Left ventricle myocardium inferior (tissue), 1 donor: ENCODE measurements at regions not wholly inside any gene's neighbourhood (a gene's known extent, or its start where the extent isn't known, plus 50 kb on each side); places are given as distances from the start of the nearest gene placed in this dataset.

Experiments
- DNase-seq: peaks from one replicate; pipeline ENCODE4 v3.0.0-alpha.2; 2020
- H3K27ac ChIP-seq: fragments of 200-600 bp; replicated peaks from 2 replicates; pipeline ENCODE4 v1.8.0; 2021
- H3K27me3 ChIP-seq: fragments of 200-600 bp; 2 replicates; pipeline ENCODE4 v1.8.0; 2021; ENCODE audit warnings: low read depth
- H3K36me3 ChIP-seq: fragments of 200-600 bp; 2 replicates; pipeline ENCODE4 v1.8.0; 2021
- H3K4me1 ChIP-seq: fragments of 200-600 bp; 2 replicates; pipeline ENCODE4 v1.8.0; 2021
- H3K4me3 ChIP-seq: fragments of 200-600 bp; 2 replicates; pipeline ENCODE4 v1.8.0; 2021; ENCODE audit warnings: mild to moderate bottlenecking, moderate library complexity
- H3K9me3 ChIP-seq: fragments of 200-600 bp; replicated peaks from 2 replicates; pipeline ENCODE4 v1.8.0; 2021
- intact Hi-C: fragments of 100-400 bp; cut with micrococcal nuclease; formaldehyde crosslinking; loops from one replicate; pipeline ENCODE4 v1.11.0; 2022
- TF ChIP-seq, protein P1 (sequence below): fragments of 200-600 bp; IDR thresholded peaks from 2 replicates; pipeline ENCODE4 v1.8.0; 2021; ENCODE audit warnings: antibody characterized with exemption, mild to moderate bottlenecking, borderline replicate concordance
- donor health status: DM: no; HTN: yes; CAD: no; lungs with severe emphysema.

DNA sequence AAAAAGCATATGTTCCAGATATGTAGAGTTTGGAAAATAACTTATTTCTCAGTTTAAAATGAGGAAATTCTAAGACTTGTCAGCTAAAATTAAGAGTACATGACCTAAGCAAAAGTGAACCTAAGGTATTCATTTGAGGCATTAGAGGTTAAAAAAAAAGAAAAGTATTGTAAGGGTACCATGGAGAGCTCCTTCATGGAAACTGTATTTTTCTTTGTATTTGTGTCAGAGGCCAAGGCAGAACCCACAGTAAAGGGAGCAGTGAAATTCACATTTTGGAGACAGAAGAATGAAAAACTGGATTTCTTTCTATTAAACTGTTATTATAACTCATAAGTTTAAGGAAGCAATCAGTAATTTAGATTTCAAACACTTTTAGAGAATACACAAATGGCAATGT, 1494.8 kb downstream of the KCNT2 start:
- H3K27ac ChIP-seq = no peak overlapping the region
- H3K4me3 ChIP-seq = no peak overlapping the region
- intact Hi-C loops = no loop called here
- H3K4me1 ChIP-seq = no peaks in the 10 kb centered on the region
- peaks cover 5% of the 10 kb centered on the region for H3K9me3 ChIP-seq
- TF ChIP-seq, protein P1, sequence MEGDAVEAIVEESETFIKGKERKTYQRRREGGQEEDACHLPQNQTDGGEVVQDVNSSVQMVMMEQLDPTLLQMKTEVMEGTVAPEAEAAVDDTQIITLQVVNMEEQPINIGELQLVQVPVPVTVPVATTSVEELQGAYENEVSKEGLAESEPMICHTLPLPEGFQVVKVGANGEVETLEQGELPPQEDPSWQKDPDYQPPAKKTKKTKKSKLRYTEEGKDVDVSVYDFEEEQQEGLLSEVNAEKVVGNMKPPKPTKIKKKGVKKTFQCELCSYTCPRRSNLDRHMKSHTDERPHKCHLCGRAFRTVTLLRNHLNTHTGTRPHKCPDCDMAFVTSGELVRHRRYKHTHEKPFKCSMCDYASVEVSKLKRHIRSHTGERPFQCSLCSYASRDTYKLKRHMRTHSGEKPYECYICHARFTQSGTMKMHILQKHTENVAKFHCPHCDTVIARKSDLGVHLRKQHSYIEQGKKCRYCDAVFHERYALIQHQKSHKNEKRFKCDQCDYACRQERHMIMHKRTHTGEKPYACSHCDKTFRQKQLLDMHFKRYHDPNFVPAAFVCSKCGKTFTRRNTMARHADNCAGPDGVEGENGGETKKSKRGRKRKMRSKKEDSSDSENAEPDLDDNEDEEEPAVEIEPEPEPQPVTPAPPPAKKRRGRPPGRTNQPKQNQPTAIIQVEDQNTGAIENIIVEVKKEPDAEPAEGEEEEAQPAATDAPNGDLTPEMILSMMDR = no peak
- H3K27me3 ChIP-seq = no peaks in the 10 kb centered on the region
- no peaks in the 10 kb centered on the region for H3K36me3 ChIP-seq
- DNase-seq = no peak

DNA sequence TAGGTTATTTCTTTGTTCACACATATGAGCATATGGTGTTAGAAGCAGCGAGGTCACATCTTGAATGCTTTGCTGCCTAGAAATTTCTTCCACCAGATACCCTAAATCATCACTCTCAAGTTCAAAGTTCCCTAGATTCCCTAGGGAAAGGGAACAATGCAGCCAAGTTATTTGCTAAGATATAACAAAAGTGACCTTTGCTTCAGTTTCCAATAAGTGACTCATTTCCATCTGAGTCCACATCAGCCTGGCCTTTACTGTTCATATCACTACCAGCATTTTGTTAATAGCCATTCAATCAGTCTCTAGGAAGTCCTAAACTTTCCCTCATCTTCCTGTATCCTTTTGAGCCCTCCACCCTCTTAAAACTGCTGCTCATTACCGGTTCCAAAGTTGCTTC, 1502.5 kb downstream of the KCNT2 start:
- TF ChIP-seq, protein P1 = no peak
- Histone ChIP-seq H3K4me1 (no peaks in the 10 kb centered on the region), H3K9me3 (peaks cover 28% of the 10 kb centered on the region), H3K27ac (no peak overlapping the region), H3K27me3 (no peaks in the 10 kb centered on the region), H3K36me3 (no peaks in the 10 kb centered on the region), H3K4me3 (no peak overlapping the region)
- intact Hi-C loops = no loop called here
- DNase-seq = no peak

DNA sequence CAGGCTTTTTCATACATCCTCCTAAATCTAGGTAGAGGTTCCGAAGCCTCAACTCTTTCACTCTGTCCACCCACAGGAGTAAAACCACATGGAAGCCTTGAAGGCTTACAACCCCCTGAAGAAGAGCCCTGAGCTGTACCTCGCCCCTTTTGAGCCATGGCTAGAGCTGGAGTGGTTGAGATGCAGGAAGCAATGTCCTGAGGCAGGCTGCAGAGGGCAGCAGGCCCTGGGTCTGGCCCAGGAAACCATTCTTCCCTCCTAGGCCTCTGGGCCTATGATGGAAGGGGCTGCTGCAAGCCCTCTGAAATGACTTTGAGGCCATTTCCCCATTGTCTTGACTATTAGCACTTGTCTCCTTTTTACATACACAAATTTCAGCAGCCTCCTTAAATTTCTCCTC, 1503.0 kb downstream of the KCNT2 start:
- H3K4me3 ChIP-seq = no peak overlapping the region
- intact Hi-C loops = no loop called here
- no peak overlapping the region for H3K27ac ChIP-seq
- H3K4me1 ChIP-seq = no peaks in the 10 kb centered on the region
- DNase-seq = no peak
- H3K9me3 ChIP-seq = peaks cover 25% of the 10 kb centered on the region
- no peaks in the 10 kb centered on the region for H3K36me3 ChIP-seq
- H3K27me3 ChIP-seq = no peaks in the 10 kb centered on the region
- TF ChIP-seq, protein P1 = no peak

DNA sequence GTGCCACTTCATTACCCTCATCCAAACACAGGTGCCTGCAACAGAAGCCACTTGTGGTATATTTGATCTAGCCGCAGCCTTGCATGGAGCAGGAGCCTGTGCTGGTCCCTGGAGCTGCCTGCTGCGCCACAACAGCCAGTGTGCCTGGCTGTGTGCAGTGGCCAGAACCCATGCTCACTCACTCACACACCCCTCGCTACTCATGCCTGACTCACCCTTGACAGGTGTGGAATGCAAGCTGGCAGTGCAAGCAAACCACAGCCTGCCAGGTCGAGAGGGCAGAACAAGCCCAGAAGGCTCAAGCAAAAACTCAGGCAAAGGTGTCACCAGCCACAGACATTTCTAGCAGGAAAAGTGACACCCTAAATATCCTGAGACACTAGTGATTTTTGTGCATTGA, 1510.9 kb downstream of the KCNT2 start:
- TF ChIP-seq, protein P1 = no peak
- H3K9me3 ChIP-seq = peaks cover 10% of the 10 kb centered on the region
- no peaks in the 10 kb centered on the region for H3K27me3 ChIP-seq
- no peaks in the 10 kb centered on the region for H3K4me1 ChIP-seq
- H3K36me3 ChIP-seq = no peaks in the 10 kb centered on the region
- intact Hi-C loops = no loop called here
- H3K4me3 ChIP-seq = no peak overlapping the region
- no peak for DNase-seq
- no peak overlapping the region for H3K27ac ChIP-seq

DNA sequence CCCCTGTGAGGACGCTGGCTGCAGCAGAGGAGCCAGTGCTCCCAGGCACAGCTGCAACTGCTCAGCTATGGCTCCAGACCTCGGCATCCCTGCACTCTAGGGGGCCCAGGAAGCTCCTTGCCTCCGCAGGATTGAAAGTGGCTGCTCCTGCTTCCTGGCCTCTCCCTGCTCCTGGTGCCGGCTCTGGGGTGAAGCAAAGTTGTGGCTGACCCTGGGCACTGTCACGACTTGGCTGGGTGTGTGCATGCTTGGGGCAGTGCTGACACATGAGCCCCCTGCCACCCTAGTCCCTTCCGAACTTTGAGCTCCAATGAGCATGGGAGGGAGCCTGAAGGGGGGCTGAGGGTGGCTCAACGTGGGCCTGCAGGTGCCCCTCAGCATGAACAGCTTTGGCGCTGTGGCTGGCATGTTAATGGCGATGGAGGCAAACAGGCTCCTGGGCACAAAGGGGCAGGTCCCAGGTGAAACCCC, 1512.2 kb downstream of the KCNT2 start:
- TF ChIP-seq, protein P1 = no peak
- Histone ChIP-seq H3K4me3 (no peak overlapping the region), H3K4me1 (no peaks in the 10 kb centered on the region), H3K27me3 (no peaks in the 10 kb centered on the region), H3K27ac (no peak overlapping the region), H3K9me3 (peaks cover 10% of the 10 kb centered on the region), H3K36me3 (no peaks in the 10 kb centered on the region)
- intact Hi-C loops = no loop called here
- DNase-seq = no peak

DNA sequence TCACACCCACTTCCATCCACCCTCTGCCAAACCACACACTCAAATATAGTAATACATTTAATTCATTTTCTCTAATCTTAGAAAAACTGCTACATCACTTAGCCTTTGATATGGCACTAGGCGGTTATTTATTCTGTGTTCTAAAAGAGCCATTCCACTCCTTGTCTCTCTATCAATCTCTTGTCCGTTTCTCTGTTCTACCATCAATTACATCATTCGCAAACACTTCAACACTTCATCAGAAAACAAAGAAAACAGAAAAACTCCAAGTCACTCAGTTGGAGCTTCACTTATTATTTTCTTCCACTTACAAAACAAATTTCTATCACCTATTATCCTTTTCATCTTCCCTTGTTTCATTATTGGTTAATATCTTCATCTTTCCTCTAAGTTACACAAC, 1523.0 kb downstream of the KCNT2 start:
- DNase-seq = no peak
- Histone ChIP-seq H3K36me3 (no peaks in the 10 kb centered on the region), H3K27me3 (no peaks in the 10 kb centered on the region), H3K27ac (no peak overlapping the region), H3K4me1 (no peaks in the 10 kb centered on the region), H3K4me3 (no peak overlapping the region), H3K9me3 (no peaks in the 10 kb centered on the region)
- intact Hi-C loops = no loop called here
- TF ChIP-seq, protein P1 = no peak
